ENCODE measurements at regions not wholly inside any gene's neighbourhood (a gene's known extent, or its start where the extent isn't known, plus 50 kb on each side); places are given as distances from the start of the nearest gene placed in this dataset.

DNA sequence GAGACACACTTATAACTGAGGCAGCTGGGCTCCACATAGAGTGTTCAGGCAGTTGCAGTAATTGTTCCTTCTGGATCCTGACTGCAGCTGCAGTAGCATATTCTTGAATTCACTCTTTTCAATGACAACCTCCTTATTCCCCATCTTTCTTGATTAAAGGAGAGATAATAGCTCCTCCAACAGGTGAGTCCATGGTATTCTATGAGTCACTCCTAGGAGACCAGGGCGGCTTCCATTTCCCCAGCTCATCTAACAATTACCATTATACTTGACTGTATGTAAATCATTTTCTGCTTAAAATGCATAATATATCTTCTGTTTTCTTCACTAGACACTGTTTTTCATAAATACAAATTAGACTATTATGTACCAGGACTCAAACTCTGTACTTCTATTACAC is 62.4 kb downstream of the TENT5A start:
- TF ChIP-seq CTCF (IDR thresholded peaks at IDR 0.05; ENCODE audit: low read depth, low read length, poor library complexity, severe bottlenecking) (no peak), EZH2phosphoT487 (IDR thresholded peaks at IDR 0.05; ENCODE audit: borderline replicate concordance, low read length) (no peak)

Data from DOHH2 (cell line).